B cell (primary cell): ENCODE measurements at regions not wholly inside any gene's neighbourhood (a gene's known extent, or its start where the extent isn't known, plus 50 kb on each side); places are given as distances from the start of the nearest gene placed in this dataset.

Experiments used
- ATAC-seq: fragments of 200-7000 bp; cut with Tn5 transposase; one replicate; pipeline ENCODE4 v1.10.0; 2021; ENCODE audit warnings: low read depth, mild to moderate bottlenecking, moderate number of reproducible peaks, moderate library complexity
- CTCF ChIA-PET: fragments of 350-600 bp; sonication (Branson Sonifier 250); formaldehyde crosslinking; loops from one replicate; lab custom pipeline; 2021; ENCODE audit warnings: antibody characterized with exemption, inconsistent platforms; lab: Charles Lee
- POLR2A ChIA-PET: fragments of 350-600 bp; sonication (Branson Sonifier 250); formaldehyde crosslinking; loops from one replicate; lab custom pipeline; 2021; ENCODE audit warnings: antibody characterized with exemption; lab: Charles Lee
- DNase-seq: peaks from one replicate; pipeline ENCODE4 v3.0.0; 2013
- H2AFZ ChIP-seq: 2 replicates; pipeline ENCODE4 v1.6.1; 2012; ENCODE audit warnings: mild to moderate bottlenecking, low read depth, low read length; ENCODE audit not compliant: insufficient read depth, poor library complexity, severe bottlenecking
- H3K27ac ChIP-seq, 2 donors: 1 replicate in 1 of 2; 2 replicates in 1 of 2; pipeline ENCODE4 v1.5.1; 2012 to 2013; ENCODE audit warnings: low read length in 2 of 2, mild to moderate bottlenecking in 2 of 2, moderate library complexity in 1 of 2
- H3K27me3 ChIP-seq, 4 experiments: fragments of 200-600 bp in 1 of 4; sonication (generic) in 1 of 4; replicated peaks in 1 of 4; 1 replicate in 2 of 4; 2 replicates in 2 of 4; pipeline versions ENCODE4 v1.6.1 to v1.7.0; 2013 to 2016; ENCODE audit warnings: low read length in 3 of 4, mild to moderate bottlenecking in 2 of 4, mixed read lengths in 1 of 4, moderate library complexity in 1 of 4; ENCODE audit not compliant: insufficient read depth in 4 of 4, control insufficient read depth in 3 of 4; ENCODE audit errors: control extremely low read depth in 1 of 4
- H3K36me3 ChIP-seq, 2 experiments: replicated peaks in 1 of 2; 1 replicate in 1 of 2; 2 replicates in 1 of 2; pipeline versions ENCODE4 v1.6.1 to v1.7.1; 2013; ENCODE audit warnings: low read length in 1 of 2; ENCODE audit not compliant: insufficient read depth in 2 of 2, control insufficient read depth in 1 of 2; ENCODE audit errors: control extremely low read depth in 1 of 2, extremely low read depth in 1 of 2
- H3K4me1 ChIP-seq, 2 donors: fragments of 200-600 bp in 1 of 2; sonication (generic) in 1 of 2; 1 replicate in 1 of 2; 2 replicates in 1 of 2; pipeline versions ENCODE4 v1.5.1 to v1.6.1; 2013 to 2017; ENCODE audit warnings: low read length in 2 of 2; ENCODE audit not compliant: control insufficient read depth in 2 of 2, insufficient read depth in 2 of 2
- H3K4me2 ChIP-seq: replicated peaks from 2 replicates; pipeline ENCODE3; 2012; ENCODE audit warnings: mild to moderate bottlenecking, low read depth, low read length; ENCODE audit not compliant: poor library complexity, severe bottlenecking
- H3K4me3 ChIP-seq, 5 experiments: fragments of 200-600 bp in 1 of 5; sonication (generic) in 1 of 5; 1 replicate in 3 of 5; 2 replicates in 2 of 5; pipeline versions ENCODE4 v1.5.1 to v1.7.0; 2011 to 2016; ENCODE audit warnings: low read length in 4 of 5, mild to moderate bottlenecking in 4 of 5, low read depth in 2 of 5, control low read depth in 1 of 5, moderate library complexity in 1 of 5; ENCODE audit not compliant: insufficient read depth in 1 of 5; ENCODE audit errors: control extremely low read depth in 1 of 5, extremely low read depth in 1 of 5
- H3K79me2 ChIP-seq: fragments of 200-600 bp; sonication (generic); one replicate; pipeline ENCODE4 v1.6.0; 2016; ENCODE audit warnings: low read length; ENCODE audit not compliant: control insufficient read depth, insufficient read depth
- H3K9ac ChIP-seq: fragments of 200-600 bp; sonication (generic); 2 replicates; pipeline ENCODE4 v1.6.1; 2017; ENCODE audit warnings: mild to moderate bottlenecking, low read length, moderate library complexity
- H3K9me3 ChIP-seq, 3 donors: one replicate each; pipeline versions ENCODE4 v1.6.1 to v1.7.1; 2013; ENCODE audit warnings: low read length in 2 of 3; ENCODE audit not compliant: control insufficient read depth in 2 of 3, insufficient read depth in 1 of 3; ENCODE audit errors: control extremely low read depth in 1 of 3
- H4K20me1 ChIP-seq: 2 replicates; pipeline ENCODE4 v1.6.0; 2012; ENCODE audit warnings: mild to moderate bottlenecking, low read length; ENCODE audit not compliant: insufficient read depth, control insufficient read depth, poor library complexity, severe bottlenecking
- H3K27ac Mint-ChIP-seq: one replicate; pipeline ENCODE4 v1.8.0; 2021; ENCODE audit warnings: mixed read lengths
- H3K27me3 Mint-ChIP-seq: one replicate; pipeline ENCODE4 v1.8.0; 2021; ENCODE audit warnings: mixed read lengths
- H3K4me1 Mint-ChIP-seq: one replicate; pipeline ENCODE4 v1.8.0; 2021; ENCODE audit warnings: mixed read lengths
- H3K4me3 Mint-ChIP-seq: one replicate; pipeline ENCODE4 v1.8.0; 2021; ENCODE audit warnings: mixed read lengths
- H3K9me3 Mint-ChIP-seq: one replicate; pipeline ENCODE4 v1.8.0; 2022; ENCODE audit warnings: mixed read lengths; ENCODE audit not compliant: insufficient read depth
- CTCF ChIP-seq: fragments of 200-600 bp; IDR thresholded peaks from one replicate; pipeline ENCODE4 v1.8.0; 2022; ENCODE audit warnings: antibody characterized with exemption, mild to moderate bottlenecking
- EZH2 ChIP-seq: IDR thresholded peaks from 2 replicates; pipeline ENCODE4 v1.6.1; 2012; ENCODE audit warnings: borderline replicate concordance, low read depth, mild to moderate bottlenecking, moderate library complexity, low read length; ENCODE audit not compliant: insufficient read depth, poor library complexity, severe bottlenecking
- WGBS: methylation state at CpG from one replicate; pipeline ENCODE4 v1.1.5; 2013; ENCODE audit warnings: missing lambda C conversion rate; ENCODE audit not compliant: insufficient coverage; 5-methylcytosine and 5-hydroxymethylcytosine counted together
- intact Hi-C: fragments of 100-400 bp; cut with micrococcal nuclease; formaldehyde crosslinking; loops from one replicate; pipeline ENCODE4 v1.10.0; 2022

GRCh38 chr5:50547303-50547702, 106.2 kb upstream of the EMB start:
- Histone ChIP-seq H3K4me1 (peaks cover 7 to 9% of the 10 kb centered on the region in 2 donors), H3K9me3 (no peaks in the 10 kb centered on the region), H3K9ac (peak overlapping the region; percentile 42), H4K20me1 (no peaks in the 10 kb centered on the region), H3K27me3 (no peaks in the 10 kb centered on the region), H3K79me2 (no peaks in the 10 kb centered on the region), H3K4me2 (peak overlapping the region; percentile 62), H3K4me3 (peak overlapping the region in 1 of 5 experiments; percentile 33), H3K27ac (peak overlapping the region; percentile 8 to 66), H3K36me3 (no peaks in the 10 kb centered on the region), H2AFZ (peak overlapping the region; percentile 51)
- ChIA-PET POLR2A (no interaction called here), CTCF (no interaction called here)
- no CpG with 5 or more reads among the region's 2 CpGs for WGBS
- Mint-ChIP-seq H3K4me1 (peaks cover 10% of the 10 kb centered on the region), H3K9me3 (peaks cover 5% of the 10 kb centered on the region), H3K27me3 (no peaks in the 10 kb centered on the region), H3K27ac (peak overlapping the region; percentile 23), H3K4me3 (peak overlapping the region; percentile 29)
- peak; percentile 36 for DNase-seq
- intact Hi-C loops = no loop called here
- no peak for ATAC-seq
- TF ChIP-seq CTCF = no peak
- TF ChIP-seq EZH2 = no peak

GRCh38 chr5:50550267-50550666, 109.2 kb upstream of the EMB start:
- Histone ChIP-seq H3K4me1 (peaks cover 9 to 11% of the 10 kb centered on the region in 2 donors), H3K36me3 (no peaks in the 10 kb centered on the region), H4K20me1 (no peaks in the 10 kb centered on the region), H3K4me2 (no peak overlapping the region), H3K9ac (no peak overlapping the region), H3K9me3 (no peaks in the 10 kb centered on the region), H3K79me2 (no peaks in the 10 kb centered on the region), H3K27me3 (no peaks in the 10 kb centered on the region), H2AFZ (no peak overlapping the region), H3K27ac (no peak overlapping the region), H3K4me3 (no peak overlapping the region)
- POLR2A ChIA-PET = no interaction called here
- DNase-seq (no peak), ATAC-seq (no peak)
- peaks cover 22% of the 10 kb centered on the region for H3K4me1 Mint-ChIP-seq
- H3K27ac Mint-ChIP-seq = no peak overlapping the region
- no peaks in the 10 kb centered on the region for H3K27me3 Mint-ChIP-seq
- CTCF ChIA-PET = no interaction called here
- no peak overlapping the region for H3K4me3 Mint-ChIP-seq
- no peaks in the 10 kb centered on the region for H3K9me3 Mint-ChIP-seq
- intact Hi-C loops = no loop called here
- no peak for TF ChIP-seq CTCF
- no peak for TF ChIP-seq EZH2
